ENCODE measurements at regions not wholly inside any gene's neighbourhood (a gene's known extent, or its start where the extent isn't known, plus 50 kb on each side); places are given as distances from the start of the nearest gene placed in this dataset.
"Not testable (repeated sequence)": the region's sequence is repeated elsewhere in the genome, so short reads cannot be mapped to it uniquely, and the experiment has no call there.

GRCh38 chr16:22659933-22660332 is 149.2 kb downstream of the NPIPB5 start:
- Histone ChIP-seq H3K9me3 (peaks cover 0 to 12% (median 0%) of the 10 kb centered on the region in 12 donors), H3K27ac (peak overlapping the region in 1 of 12 donors; percentile 33), H3K36me3 (no peaks in the 10 kb centered on the region), H3K4me3 (no peak overlapping the region), H3K27me3 (peaks cover 0 to 35% (median 4%) of the 10 kb centered on the region in 9 donors), H3K4me1 (no peaks in the 10 kb centered on the region)
- intact Hi-C loops (cut with DNase I): loop anchor here in 1 of 10 donors (10.0 kb wide), 1 partner anchor 1535 kb away; no protein-coding TSS in a partner anchor
- no peak for ATAC-seq
- no peak for DNase-seq
- TF ChIP-seq, protein P1, sequence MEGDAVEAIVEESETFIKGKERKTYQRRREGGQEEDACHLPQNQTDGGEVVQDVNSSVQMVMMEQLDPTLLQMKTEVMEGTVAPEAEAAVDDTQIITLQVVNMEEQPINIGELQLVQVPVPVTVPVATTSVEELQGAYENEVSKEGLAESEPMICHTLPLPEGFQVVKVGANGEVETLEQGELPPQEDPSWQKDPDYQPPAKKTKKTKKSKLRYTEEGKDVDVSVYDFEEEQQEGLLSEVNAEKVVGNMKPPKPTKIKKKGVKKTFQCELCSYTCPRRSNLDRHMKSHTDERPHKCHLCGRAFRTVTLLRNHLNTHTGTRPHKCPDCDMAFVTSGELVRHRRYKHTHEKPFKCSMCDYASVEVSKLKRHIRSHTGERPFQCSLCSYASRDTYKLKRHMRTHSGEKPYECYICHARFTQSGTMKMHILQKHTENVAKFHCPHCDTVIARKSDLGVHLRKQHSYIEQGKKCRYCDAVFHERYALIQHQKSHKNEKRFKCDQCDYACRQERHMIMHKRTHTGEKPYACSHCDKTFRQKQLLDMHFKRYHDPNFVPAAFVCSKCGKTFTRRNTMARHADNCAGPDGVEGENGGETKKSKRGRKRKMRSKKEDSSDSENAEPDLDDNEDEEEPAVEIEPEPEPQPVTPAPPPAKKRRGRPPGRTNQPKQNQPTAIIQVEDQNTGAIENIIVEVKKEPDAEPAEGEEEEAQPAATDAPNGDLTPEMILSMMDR (IDR thresholded peaks at IDR 0.05): no peak
- TF ChIP-seq POLR2A (IDR thresholded peaks at IDR 0.05): no peak
- 66 to 77% (median 74%) methylated on average over 4 of the region's 4 CpGs for WGBS, 4 donors

- DNase-seq (no peak), ATAC-seq (no peak)
- Histone ChIP-seq H3K9me3 (peaks cover 0 to 12% (median 0%) of the 10 kb centered on the region in 12 donors), H3K27ac (peak overlapping the region in 1 of 12 donors; percentile 33), H3K4me3 (no peak overlapping the region), H3K4me1 (no peaks in the 10 kb centered on the region), H3K36me3 (no peaks in the 10 kb centered on the region), H3K27me3 (peaks cover 0 to 31% (median 4%) of the 10 kb centered on the region in 9 donors)
- intact Hi-C loops (cut with DNase I): loop anchor here in 1 of 10 donors (10.0 kb wide), 1 partner anchor 1536 kb away; no protein-coding TSS in a partner anchor
- 83 to 87% (median 86%) methylated on average over 5 of the region's 5 CpGs for WGBS, 4 donors
- TF ChIP-seq POLR2A (IDR thresholded peaks at IDR 0.05): no peak
- TF ChIP-seq, protein P1 (IDR thresholded peaks at IDR 0.05): no peak
Observed at GRCh38 chr16:22660441-22661160, 149.9 kb downstream of the NPIPB5 start.

- ATAC-seq (no peak), DNase-seq (no peak)
- 75 to 80% (median 76%) methylated on average over 7 of the region's 7 CpGs for WGBS, 4 donors
- peaks cover 0 to 31% (median 5%) of the 10 kb centered on the region in 9 donors for H3K27me3 ChIP-seq
- peak overlapping the region in 1 of 12 donors; percentile 33 for H3K27ac ChIP-seq
- intact Hi-C loops (cut with DNase I): loop anchor here in 1 of 10 donors (10.0 kb wide), 1 partner anchor 1536 kb away; no protein-coding TSS in a partner anchor
- H3K9me3 ChIP-seq: peaks cover 0 to 12% (median 0%) of the 10 kb centered on the region in 12 donors
- no peaks in the 10 kb centered on the region for H3K4me1 ChIP-seq
- H3K36me3 ChIP-seq: no peaks in the 10 kb centered on the region
- no peak for TF ChIP-seq POLR2A (IDR thresholded peaks at IDR 0.05)
- TF ChIP-seq, protein P1 (IDR thresholded peaks at IDR 0.05): no peak
- H3K4me3 ChIP-seq: no peak overlapping the region
Observed at GRCh38 chr16:22661161-22661647, 150.5 kb downstream of the NPIPB5 start.

DNA sequence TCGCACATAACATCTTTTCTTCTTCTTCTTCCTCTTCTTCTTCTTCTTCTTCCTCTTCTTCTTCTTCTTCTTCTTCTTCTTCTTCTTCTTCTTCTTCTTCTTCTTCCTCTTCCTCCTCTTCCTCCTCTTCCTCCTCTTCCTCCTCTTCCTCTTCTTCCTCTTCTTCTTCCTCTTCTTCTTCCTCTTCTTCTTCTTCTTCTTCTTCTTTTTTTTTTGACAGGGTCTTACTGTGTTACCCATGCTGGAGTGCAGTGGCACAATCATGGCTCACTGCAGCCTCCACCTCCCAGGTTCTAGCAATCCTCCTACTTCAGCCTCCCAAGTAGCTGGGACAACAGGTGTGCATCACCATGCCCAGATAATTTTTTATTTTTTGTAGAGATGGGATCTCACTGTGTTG is 151.0 kb upstream of the HS3ST2 start:
- H3K36me3 ChIP-seq, H3K27ac ChIP-seq, H3K4me3 ChIP-seq, ATAC-seq, H3K4me1 ChIP-seq, DNase-seq: not testable (repeated sequence)
- intact Hi-C loops (cut with DNase I): loop anchor here in 1 of 10 donors (10.0 kb wide), 1 partner anchor 1538 kb away; no protein-coding TSS in a partner anchor
- Histone ChIP-seq H3K27me3 (peaks cover 0 to 31% (median 5%) of the 10 kb centered on the region in 9 donors), H3K9me3 (peaks cover 0 to 12% (median 0%) of the 10 kb centered on the region in 12 donors)
- 57 to 73% (median 70%) methylated on average over 1 of the region's 1 CpG for WGBS, 4 donors
